SKM-1 (cell line): ENCODE measurements at regions not wholly inside any gene's neighbourhood (a gene's known extent, or its start where the extent isn't known, plus 50 kb on each side); places are given as distances from the start of the nearest gene placed in this dataset.

Source experiments
- DNase-seq: peaks from one replicate; lab custom pipeline; 2025; ENCODE audit not compliant: unreplicated experiment; lab: John Stamatoyannopoulos, UW

DNA sequence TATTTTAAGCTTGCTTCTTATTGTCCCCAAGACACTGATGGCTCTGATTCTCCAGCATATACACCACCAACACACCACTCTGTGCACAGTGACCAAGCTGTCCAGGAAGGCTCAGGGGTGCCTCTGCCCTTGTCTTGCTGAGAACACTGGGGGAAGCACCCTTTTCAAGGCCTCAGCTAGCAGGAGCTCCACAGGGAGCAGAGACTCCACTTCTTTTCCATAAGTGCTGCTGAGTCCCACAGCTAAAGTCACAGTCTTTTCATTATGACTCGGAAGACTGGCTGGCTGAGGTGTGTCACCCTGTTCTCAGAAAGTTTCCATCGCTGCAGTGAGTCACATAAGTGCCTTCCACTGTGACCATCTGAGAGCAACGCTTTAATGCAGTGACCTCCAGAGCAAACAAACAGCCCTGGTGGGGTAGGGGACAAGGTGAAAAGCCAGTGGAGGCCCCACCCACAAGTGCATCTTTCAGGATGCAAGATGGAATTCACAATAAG lies 226.9 kb upstream of the CHRNA7 start:
- DNase-seq: no peak

DNA sequence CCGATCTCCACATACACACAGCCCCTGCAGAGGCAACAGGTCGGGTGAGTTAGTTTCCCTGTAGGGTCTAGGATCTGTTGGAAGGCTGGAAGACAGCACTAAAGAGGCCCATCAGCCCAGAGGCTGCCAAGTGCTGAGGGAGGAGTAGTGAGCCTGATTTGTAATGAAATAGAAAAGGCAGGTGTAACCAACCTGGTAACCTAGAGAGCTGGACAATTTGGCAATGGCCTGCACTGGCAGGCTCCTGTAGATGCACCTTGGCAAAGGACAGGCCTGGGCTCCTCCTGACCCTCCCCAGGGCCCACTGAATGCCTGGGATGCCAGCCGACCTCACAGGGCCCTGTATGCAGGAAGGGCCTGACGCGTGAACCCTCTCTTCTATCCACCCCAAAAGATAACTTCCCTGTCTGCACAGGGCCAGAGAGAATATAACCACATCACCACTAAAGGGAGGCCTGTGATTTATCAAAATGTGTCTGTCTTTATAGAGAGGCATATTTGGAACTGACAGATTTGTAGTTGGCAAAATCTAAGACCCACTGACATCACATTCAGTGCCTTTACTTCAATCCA lies 225.1 kb upstream of the CHRNA7 start:
- no peak for DNase-seq

DNA sequence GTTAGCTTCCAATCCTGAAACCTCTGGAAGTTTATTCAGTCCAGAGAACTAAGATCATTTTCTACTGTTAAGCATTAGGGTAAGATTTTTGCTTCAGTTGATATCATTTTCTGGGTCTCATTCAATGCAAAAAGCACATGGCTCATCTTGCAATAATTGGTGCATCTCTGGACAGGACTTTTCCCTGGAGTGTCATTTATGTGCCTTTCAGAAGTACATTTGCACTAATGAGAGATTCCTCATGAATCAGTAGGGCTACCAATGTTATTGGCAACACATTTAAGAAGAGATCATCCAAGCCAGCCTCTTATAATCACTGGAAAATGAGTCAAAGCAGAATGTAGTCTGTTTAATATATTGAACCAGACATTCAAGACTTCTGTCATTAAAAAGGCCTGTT lies 224.2 kb upstream of the CHRNA7 start:
- no peak for DNase-seq

DNA sequence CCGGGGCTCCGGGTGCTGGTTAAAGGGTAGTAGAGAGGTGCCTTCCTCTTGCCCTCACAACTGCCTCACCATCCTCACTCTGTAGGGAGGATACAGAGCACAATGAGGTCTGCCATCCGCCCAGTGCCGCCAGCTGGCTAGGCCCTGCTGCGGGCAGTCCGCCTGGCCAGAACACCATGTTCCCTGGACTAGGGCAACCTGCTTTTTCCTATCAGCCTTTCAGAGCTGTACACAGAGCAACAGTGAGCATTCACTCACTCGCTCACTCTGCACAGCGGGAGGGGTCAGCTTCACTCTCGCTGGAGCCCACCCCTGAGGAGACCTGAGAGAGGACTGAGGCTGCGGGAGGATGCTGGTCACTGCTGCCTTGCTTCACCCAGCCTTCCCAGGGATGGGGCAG lies 218.7 kb upstream of the CHRNA7 start:
- DNase-seq: no peak

DNA sequence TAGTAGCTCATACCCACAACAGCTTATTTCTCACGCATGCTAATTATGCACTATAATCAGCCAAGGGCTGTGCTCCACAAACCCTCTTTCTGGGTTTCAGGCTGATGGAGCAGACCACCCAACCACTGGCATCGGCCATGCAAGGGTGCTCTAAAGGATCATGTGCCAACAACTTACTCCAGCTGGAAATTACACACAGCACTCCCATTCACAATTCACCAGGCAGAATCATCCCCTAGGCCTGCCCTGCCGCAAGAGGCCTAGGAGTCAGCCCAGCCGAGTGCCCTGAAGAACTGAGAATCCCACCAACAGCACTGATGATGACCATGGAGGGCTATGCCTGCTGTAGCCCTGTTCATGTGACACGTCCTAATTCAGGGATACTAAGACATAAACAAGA lies 216.2 kb upstream of the CHRNA7 start:
- DNase-seq: no peak

DNA sequence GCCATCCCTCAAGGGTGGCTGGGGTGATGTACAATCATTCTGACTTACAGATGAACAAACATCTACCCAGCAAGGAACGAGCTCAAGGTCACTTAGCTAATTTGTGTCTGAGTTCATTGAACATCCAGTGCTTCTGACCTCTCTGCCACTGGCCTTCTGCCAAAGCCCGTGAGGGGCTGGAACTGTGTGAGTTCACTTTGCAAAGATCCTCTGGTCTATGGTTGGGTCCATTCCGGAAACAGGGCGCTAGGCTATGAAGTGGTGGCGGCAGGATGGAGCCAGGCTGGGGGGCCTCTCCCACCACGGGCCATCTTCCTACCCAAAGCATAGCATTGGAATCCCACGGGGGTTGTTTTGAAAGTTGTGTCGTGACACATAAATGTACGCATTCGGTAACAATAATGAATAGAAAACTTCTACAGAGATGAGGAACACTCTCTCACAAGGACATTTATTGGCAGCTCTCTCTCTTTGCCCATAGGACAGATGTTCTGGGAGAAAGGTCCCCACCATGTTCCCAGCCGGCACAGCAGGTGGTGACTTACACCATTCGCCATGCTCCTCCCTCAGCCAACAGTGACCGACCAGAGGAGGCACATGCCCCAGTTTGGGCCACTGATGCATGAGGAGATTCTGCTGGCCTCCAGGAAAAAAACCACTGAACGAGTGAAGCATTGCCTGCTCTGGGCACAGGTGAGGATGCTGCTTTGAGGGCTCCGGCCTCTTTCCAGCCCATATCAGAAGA lies 214.7 kb upstream of the CHRNA7 start:
- no peak for DNase-seq

DNA sequence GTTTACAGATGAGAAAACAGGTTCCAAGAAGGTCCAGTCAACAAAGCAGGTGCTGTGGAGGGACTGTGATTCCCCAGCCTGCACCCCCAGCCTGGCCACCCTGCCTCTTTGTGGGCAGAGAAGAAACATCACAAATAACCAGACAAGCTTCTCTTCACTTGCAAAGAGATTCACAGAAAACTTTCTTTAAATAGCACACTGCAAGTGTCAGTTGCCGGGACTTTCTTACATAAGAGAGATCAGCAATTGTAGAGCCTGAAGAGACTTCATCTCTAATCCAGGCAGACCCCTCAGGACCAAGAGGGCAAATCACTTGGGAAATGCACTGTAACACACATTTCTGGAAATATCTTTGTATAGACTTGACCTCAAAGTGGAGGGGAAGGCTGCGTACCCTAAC lies 207.9 kb upstream of the CHRNA7 start:
- no peak for DNase-seq

DNA sequence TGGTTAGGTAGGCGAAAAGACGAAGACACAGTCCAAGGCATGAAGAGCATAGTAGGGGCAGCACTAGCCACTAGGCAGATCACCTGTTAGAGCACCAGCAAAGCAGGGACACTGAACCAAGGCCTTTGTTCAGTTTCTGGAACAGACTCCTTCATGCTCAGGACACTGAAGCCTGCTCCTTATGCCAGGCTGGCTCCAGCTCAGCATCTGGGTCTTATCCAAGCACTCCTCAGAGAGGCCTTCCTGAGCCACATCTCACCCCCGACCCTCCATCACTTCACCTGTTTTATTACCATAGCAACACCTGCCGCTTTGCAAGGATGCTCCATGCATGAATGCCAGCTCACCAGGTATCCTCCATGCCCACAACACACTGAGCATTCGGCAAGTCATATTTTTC lies 206.3 kb upstream of the CHRNA7 start:
- no peak for DNase-seq

DNA sequence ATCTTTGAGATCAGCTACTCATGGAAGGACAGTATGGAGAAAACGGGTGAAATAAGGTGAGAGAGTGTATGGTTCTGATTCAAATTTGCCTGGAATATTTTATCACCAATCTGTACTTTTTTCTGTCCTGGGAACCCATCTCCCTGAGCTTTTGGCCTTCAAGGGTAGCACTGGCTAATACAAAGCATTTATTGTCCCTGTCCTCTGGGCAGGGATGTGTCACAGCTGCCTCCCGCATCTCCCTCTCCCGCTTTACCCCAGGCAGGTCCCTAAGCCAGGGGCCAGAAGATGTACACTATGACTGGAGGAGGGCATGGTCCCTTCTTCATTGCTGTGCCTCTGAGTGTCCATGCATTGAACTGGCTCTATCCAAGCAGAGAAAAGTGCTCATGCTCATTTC lies 201.7 kb upstream of the CHRNA7 start:
- no peak for DNase-seq

DNA sequence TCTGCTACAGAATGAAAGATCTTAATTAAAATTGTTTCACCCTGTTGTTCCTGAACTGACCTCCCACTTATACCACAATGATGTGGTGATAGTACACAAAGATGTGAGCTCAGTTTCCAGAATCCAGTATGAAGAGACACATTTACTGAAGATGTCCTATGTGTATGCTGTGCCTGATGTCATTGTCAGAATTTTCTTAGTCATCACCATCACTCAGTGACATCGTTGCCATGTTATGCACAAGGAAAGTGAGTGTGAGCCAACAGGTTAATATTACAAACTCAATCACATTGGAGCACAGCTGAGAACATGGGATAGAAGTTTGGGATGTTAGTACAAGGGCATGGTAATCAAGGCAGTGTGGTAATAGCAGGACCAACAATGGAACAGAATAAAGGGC lies 199.7 kb upstream of the CHRNA7 start:
- no peak for DNase-seq

DNA sequence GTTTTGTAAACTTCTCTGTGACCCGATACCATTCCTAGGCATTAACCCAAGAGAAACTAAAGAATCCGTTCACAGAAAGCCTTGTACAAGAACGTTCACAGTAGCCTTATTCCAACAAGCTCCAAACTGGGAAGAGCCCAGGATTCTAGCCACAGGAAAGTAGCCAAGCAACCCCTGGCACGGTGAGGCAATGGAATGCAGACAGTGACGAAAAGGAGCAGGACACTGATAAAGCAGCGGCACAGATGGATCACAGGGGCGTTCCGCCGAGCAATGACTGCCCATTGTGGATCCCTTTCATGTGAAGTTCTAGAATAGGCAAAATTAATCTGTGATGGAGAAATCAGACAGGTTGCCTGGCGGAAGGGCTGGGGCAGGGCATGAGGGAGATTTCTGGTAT lies 198.7 kb upstream of the CHRNA7 start:
- DNase-seq: no peak

DNA sequence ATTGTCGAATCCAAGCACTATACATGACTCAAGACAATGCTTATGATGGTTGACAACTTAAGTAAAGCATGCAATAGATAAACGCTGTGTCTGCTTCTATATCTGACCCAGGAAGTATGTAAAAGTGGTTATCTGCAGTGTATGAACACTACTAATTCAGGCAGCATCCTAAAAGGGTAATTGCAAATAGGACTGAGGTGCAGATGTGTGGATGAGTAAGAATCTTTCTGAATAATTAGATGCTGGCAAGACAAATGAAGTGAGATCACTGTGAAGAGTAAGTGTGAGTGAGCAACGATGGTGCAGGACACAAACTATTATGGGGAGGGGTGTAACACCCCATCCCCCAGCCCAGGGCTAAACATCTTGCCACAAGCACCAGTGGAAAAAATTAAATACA lies 195.7 kb upstream of the CHRNA7 start:
- no peak for DNase-seq

DNA sequence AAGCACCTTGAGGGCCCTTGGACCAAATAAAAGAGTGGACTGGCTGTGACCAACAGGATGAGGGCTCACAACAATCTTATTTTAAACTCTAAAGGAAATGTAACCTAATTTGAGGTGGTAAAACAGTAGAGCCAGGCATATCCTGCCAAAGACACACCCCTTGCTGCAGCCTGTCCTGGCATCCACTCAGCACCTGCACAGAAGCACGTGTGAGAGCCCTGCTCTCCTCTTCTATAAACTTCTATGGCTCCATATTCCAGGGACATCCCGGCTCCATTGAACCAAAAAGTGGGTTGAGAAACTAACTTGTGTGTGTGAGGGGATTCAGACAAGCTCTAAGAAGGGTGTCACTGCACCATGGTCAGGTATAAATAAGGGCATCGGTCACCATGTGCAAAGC lies 190.9 kb upstream of the CHRNA7 start:
- DNase-seq: no peak

DNA sequence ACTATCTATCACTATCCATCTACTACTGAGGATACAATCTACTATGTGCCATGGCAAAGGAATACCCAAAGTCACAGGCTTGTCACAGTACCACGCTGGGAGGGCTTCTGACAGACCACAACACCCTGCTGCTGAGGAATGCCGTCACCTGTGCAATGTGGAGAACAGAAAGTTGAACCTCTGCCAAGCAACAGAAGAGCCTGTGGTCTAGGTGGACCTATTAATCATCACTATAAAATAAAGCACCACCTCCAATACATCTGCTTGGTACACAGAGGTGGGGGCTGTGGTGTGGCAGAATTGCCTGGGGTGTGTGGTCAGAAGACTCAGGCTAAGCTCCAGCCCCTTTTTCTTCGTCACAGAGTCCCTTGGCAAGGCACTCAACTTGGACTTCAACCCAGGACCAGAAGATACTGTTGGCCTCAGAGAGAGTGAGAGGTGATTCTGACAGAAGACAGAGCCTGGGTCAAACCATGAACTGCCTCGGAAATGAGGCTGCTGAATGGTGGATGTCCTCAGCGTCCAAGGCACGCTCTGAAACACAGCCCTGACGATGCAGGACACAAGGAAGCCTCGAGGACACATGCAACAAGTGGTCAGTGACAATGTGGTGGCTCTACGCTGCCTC lies 189.4 kb upstream of the CHRNA7 start:
- DNase-seq: no peak

DNA sequence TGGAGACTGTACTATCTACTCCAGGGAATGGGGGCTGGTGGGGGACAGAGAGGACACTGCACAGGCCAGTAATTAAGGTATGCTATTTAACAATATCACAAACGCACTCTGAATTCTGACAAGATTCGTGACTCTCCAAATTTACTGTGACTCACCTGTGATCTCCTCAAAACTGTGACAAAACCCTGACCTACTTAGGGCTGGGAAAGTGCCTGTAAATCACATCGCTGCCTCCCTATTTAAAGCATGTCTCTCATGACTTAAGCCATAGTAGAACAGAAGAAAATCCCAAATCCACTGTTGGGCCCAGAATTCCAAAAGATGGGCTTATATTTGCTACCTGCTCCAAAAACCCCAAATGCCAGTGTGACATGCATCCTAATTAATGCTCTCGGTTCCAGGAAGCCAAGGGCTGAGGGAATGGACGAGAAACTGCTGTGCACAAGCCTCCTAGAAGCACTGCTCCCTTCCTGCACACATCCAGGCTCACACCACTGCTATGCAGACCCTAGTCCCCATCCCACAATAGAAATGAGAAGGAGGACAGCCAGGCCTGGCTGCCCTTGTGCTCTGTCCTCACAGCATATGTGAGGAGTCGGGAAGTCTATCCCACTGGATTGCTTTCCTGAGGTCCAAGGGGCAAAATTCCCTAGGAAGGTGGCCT lies 187.7 kb upstream of the CHRNA7 start:
- DNase-seq: no peak

DNA sequence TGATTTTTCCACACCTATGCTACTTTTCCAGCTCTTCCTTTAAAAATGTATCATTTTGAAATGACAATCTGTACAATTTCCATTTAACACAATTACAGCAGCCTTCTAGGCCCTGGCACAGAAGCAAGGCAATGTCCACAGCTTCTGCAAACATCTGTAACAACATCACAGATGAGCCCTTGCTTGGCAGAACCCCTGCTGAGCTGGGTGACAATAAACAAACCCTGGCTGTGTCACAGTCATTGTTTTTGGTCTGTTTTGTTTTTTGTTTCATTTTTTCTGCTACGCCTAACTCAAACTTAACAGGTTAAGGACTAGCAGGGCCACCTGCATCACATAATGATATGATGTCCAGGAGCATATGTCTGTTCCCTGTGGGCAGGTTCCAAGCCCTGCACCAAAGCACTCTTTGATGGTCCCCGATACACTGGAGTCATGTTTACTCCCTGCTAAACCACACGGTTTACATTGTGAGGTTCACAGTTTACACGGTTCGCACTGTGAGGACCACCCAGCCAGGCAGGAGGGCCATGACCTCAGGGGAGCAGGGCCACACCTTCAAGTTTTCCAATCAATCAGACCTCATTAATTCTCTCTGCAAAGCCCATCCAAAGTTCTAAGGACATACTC lies 186.8 kb upstream of the CHRNA7 start:
- DNase-seq: no peak

DNA sequence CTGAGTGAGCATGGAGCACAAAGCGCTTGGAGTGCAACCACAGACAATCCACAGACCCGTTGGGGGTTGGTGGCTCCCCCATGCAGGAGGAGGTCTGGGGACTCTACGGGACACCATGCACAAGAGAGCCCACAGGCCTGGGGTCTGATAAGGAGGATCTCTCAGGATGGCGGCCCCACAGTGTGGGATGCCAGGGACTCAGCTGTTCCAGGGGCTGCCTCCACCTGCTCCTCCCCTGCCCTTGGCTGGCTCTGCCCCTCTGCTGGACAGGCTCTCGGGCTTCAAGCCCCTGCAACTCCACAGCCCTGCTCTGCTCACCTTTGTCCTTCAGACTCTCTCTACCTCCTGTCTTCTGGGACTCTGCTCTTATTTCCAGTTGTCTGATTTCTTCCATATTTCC lies 184.5 kb upstream of the CHRNA7 start:
- DNase-seq: no peak

DNA sequence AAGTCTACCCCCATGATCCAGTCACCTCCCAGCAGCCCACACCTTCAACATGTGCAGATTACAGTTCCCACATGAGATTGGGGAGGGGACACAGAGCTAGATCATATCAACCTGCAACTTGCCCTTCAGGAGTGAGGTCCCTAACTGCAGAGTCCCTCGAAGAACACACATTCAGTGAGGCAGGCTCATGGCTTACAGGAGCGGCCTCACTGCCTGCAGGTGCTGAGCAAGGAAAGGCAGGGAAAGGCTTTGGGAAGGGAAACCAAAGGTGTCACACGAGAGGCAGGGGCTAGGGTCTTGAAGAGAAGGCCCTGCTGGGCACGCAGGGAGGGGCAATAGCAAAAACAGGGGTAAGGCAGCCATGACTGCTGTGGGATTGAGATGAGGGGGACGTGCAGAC lies 182.4 kb upstream of the CHRNA7 start:
- DNase-seq: no peak

DNA sequence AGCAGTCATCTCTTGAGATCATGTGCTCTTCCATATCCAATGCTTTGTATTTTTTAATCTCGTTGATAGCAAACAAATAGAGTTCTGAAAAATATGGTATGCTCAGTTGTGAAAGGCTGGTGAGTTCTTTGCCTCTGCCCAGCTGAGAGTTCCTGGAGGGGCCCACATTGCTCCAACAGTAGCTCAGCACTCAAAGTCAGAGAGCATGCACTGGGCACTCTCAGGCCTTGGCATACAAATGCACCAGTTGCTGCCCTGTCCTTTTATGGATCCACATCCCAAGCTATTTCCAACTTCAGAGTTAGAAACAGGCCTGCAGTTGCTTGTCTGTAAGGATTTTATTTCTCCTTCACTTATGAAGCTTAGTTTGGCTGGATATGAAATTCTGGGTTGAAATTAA lies 181.7 kb upstream of the CHRNA7 start:
- DNase-seq: no peak

DNA sequence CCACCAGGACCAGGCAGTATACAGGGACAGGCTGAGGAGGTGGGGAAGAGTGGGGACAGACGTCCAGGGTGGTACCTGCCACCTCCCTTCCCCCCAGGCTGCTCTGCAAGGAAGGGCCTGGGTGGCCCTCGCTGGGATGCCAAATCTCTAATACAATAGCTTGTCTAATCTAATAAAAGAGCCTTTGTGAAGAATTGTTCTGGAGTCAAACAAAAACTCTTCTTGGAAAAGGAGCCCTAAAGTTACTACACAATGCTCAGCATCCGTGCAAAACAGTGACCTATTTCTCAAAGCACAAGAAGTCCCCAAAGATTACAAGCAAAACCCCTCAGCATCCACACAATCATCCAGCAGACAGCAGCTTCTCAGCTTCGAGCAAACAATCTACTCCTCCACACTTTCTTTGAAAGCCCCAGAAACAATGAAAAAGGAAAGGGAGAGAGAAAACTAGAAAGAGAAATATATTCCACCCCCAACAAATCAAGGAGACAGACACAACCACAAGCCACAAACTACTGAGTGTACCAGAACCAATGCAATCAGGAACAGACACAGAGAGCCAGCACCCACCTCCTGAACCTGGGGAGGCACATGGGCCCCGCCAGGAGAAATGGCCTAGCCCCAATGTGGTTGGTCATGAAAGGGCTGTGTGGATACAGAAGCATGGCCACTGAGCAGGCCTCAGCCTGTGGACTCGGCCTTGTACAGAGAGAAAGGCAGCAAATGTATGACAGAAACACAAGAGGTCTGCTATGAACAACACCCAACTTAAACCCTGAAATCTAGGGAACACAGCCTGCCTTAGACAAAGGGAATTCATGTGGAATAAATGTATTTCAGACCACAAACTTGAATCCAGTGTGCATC lies 177.1 kb upstream of the CHRNA7 start:
- DNase-seq: no peak

DNA sequence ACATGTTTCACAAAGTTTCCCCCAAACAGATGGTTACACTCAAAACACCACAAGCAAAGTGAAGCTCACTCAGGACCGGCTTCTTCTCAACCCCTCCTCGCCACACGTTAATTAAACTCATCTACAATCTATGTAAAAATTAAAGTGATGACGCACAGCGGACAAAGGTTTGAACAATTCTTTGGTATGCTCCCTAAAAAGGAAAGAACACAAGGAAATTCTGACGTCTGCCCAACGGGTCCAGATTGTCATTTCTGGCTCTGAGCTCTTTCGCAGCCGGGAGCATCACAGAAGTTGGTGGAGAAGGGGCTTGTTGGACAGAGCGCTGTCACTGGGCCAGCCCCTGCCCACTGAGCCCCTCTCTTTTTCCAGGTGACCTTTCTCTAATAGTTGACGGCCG lies 173.7 kb upstream of the CHRNA7 start:
- no peak for DNase-seq
